ENCODE measurements at regions not wholly inside any gene's neighbourhood (a gene's known extent, or its start where the extent isn't known, plus 50 kb on each side); places are given as distances from the start of the nearest gene placed in this dataset.

GRCh38 chr17:33498069-33498468 lies 205.0 kb upstream of the ASIC2 start:
- Mint-ChIP-seq H3K36me3 (no peaks in the 10 kb centered on the region), H3K27ac (no peak overlapping the region), H3K4me1 (no peaks in the 10 kb centered on the region), H3K27me3 (ENCODE audit: low read depth in 3 of 3) (peaks cover 0 to 4% (median 3%) of the 10 kb centered on the region in 3 donors), H3K9me3 (peaks cover 0 to 3% (median 0%) of the 10 kb centered on the region in 7 donors), H3K4me3 (no peak overlapping the region)
- Histone ChIP-seq H3K36me3 (replicated peaks in 1 of 2; ENCODE audit: control insufficient read depth in 1 of 2, insufficient read depth in 2 of 2, low read length in 2 of 2) (no peaks in the 10 kb centered on the region), H3K27ac (ENCODE audit: low read depth in 1 of 2, low read length in 2 of 2) (no peak overlapping the region), H3K27me3 (ENCODE audit: control insufficient read depth in 2 of 2, insufficient read depth in 2 of 2, low read length in 2 of 2) (no peaks in the 10 kb centered on the region), H2AFZ (ENCODE audit: insufficient read depth, low read depth, low read length, poor library complexity, severe bottlenecking) (no peak overlapping the region), H3K9me3 (replicated peaks in 1 of 2; ENCODE audit: control insufficient read depth in 1 of 2, insufficient read depth in 1 of 2, low read length in 2 of 2) (no peaks in the 10 kb centered on the region), H3K4me3 (replicated peaks in 1 of 3; ENCODE audit: low read depth in 2 of 3, low read length in 3 of 3) (no peak overlapping the region), H3K4me2 (replicated peaks; ENCODE audit: extremely low read depth, low read length, poor library complexity, severe bottlenecking) (no peak overlapping the region), H4K20me1 (ENCODE audit: insufficient read depth, low read length) (no peaks in the 10 kb centered on the region), H3K4me1 (ENCODE audit: control insufficient read depth in 1 of 2, insufficient read depth in 2 of 2, low read length in 2 of 2) (no peaks in the 10 kb centered on the region), H3K79me2 (ENCODE audit: insufficient read depth, low read length) (no peaks in the 10 kb centered on the region), H3K9ac (ENCODE audit: insufficient read depth, low read length, poor library complexity, severe bottlenecking) (no peak overlapping the region)
- no peak for DNase-seq
- WGBS (ENCODE audit: insufficient coverage): 76% methylated on average over 6 of the region's 6 CpGs
- intact Hi-C loops (cut with micrococcal nuclease): no loop called here
- no peak for TF ChIP-seq CTCF (IDR thresholded peaks at IDR 0.05)

GRCh38 chr17:33499040-33499439 lies 205.9 kb upstream of the ASIC2 start:
- intact Hi-C loops (cut with micrococcal nuclease): no loop called here
- Mint-ChIP-seq H3K36me3 (no peaks in the 10 kb centered on the region), H3K27ac (no peak overlapping the region), H3K4me1 (no peaks in the 10 kb centered on the region), H3K9me3 (peaks cover 0 to 3% (median 0%) of the 10 kb centered on the region in 7 donors), H3K27me3 (ENCODE audit: low read depth in 3 of 3) (peaks cover 0 to 6% (median 4%) of the 10 kb centered on the region in 3 donors), H3K4me3 (no peak overlapping the region)
- no peaks in the 10 kb centered on the region for H3K79me2 ChIP-seq (ENCODE audit: insufficient read depth, low read length)
- H3K27me3 ChIP-seq (ENCODE audit: control insufficient read depth in 2 of 2, insufficient read depth in 2 of 2, low read length in 2 of 2): no peaks in the 10 kb centered on the region
- H3K4me3 ChIP-seq (replicated peaks in 1 of 3; ENCODE audit: low read depth in 2 of 3, low read length in 3 of 3): no peak overlapping the region
- H3K36me3 ChIP-seq (replicated peaks in 1 of 2; ENCODE audit: control insufficient read depth in 1 of 2, insufficient read depth in 2 of 2, low read length in 2 of 2): no peaks in the 10 kb centered on the region
- no peak overlapping the region for H3K27ac ChIP-seq (ENCODE audit: low read depth in 1 of 2, low read length in 2 of 2)
- no peaks in the 10 kb centered on the region for H3K9me3 ChIP-seq (replicated peaks in 1 of 2; ENCODE audit: control insufficient read depth in 1 of 2, insufficient read depth in 1 of 2, low read length in 2 of 2)
- H3K4me2 ChIP-seq (replicated peaks; ENCODE audit: extremely low read depth, low read length, poor library complexity, severe bottlenecking): no peak overlapping the region
- H3K9ac ChIP-seq (ENCODE audit: insufficient read depth, low read length, poor library complexity, severe bottlenecking): no peak overlapping the region
- TF ChIP-seq CTCF (IDR thresholded peaks at IDR 0.05): no peak
- no peaks in the 10 kb centered on the region for H4K20me1 ChIP-seq (ENCODE audit: insufficient read depth, low read length)
- no peak for DNase-seq
- no peak overlapping the region for H2AFZ ChIP-seq (ENCODE audit: insufficient read depth, low read depth, low read length, poor library complexity, severe bottlenecking)
- H3K4me1 ChIP-seq (ENCODE audit: control insufficient read depth in 1 of 2, insufficient read depth in 2 of 2, low read length in 2 of 2): no peaks in the 10 kb centered on the region

All from CD14-positive monocyte (primary cell).